Memory B cell (primary cell): ENCODE measurements at regions not wholly inside any gene's neighbourhood (a gene's known extent, or its start where the extent isn't known, plus 50 kb on each side); places are given as distances from the start of the nearest gene placed in this dataset.

Source experiments
- ATAC-seq: fragments of 150-1000 bp; cut with Tn5 transposase; 2 replicates; pipeline ENCODE4 v1.10.0; 2021; ENCODE audit warnings: low read depth, mild to moderate bottlenecking, moderate library complexity
- DNase-seq, 2 donors: peaks; one replicate each; pipeline ENCODE4 v3.0.0; 2022; ENCODE audit warnings: low spot score in 2 of 2
- H3K27ac Mint-ChIP-seq: one replicate; pipeline ENCODE4 v1.8.0; 2022; ENCODE audit warnings: mild to moderate bottlenecking, moderate library complexity, mixed read lengths
- H3K27me3 Mint-ChIP-seq: one replicate; pipeline ENCODE4 v1.8.0; 2022; ENCODE audit warnings: mixed read lengths
- H3K36me3 Mint-ChIP-seq: one replicate; pipeline ENCODE4 v1.8.0; 2022; ENCODE audit warnings: mild to moderate bottlenecking, mixed read lengths
- H3K4me1 Mint-ChIP-seq: one replicate; pipeline ENCODE4 v1.8.0; 2022; ENCODE audit warnings: mixed read lengths
- H3K4me3 Mint-ChIP-seq: one replicate; pipeline ENCODE4 v1.8.0; 2022; ENCODE audit warnings: mild to moderate bottlenecking, moderate library complexity, mixed read lengths
- H3K9me3 Mint-ChIP-seq: one replicate; pipeline ENCODE4 v1.8.0; 2022; ENCODE audit warnings: mixed read lengths

DNA sequence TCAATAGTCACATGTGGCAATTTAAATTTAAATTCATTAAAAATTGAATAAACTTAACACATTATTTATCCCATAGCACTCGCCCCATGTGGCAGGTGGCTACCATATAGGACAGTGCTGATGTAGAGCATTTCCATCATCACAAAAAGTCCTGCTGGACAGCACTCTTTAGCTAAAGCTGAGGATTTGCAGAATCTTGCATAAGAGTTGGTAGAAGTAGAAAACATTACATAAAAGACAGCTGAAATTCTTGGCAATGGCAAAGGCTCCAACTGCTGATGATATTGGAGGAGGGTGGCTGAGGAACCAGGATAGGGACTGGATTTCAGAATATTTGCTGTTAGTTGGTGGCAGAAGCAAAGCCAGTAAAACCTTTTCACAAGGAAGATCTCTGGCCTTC, 230.7 kb upstream of the SATB1 start:
- H3K4me3 Mint-ChIP-seq, result no peak overlapping the region
- no peaks in the 10 kb centered on the region for H3K36me3 Mint-ChIP-seq
- H3K9me3 Mint-ChIP-seq, result no peaks in the 10 kb centered on the region
- no peaks in the 10 kb centered on the region for H3K4me1 Mint-ChIP-seq
- DNase-seq (no peak), ATAC-seq (no peak)
- peaks cover 2% of the 10 kb centered on the region for H3K27me3 Mint-ChIP-seq
- no peak overlapping the region for H3K27ac Mint-ChIP-seq

DNA sequence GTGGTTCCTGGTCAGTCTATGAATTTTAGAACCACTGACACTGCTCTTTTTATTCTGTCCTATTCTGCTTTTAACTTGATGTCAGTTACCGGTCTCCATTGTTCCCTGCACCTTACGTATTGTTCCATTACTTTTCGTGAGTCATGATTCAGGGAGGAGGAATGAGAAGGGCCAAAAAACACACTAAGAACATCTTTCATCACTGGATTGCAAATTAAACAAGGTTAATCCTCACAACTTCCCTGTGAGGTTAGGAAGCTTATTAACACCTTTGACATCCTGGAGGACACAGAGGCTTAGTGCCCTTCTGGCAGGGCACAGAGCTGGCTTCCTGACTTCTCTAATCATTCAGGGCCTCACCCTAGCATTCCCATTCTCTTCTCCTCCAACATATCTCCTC, 227.6 kb upstream of the SATB1 start:
- Mint-ChIP-seq H3K4me1 (peaks cover 2% of the 10 kb centered on the region), H3K27ac (no peak overlapping the region)

GRCh38 chr3:18650731-18651130, 225.6 kb upstream of the SATB1 start:
- DNase-seq, result no peak
- no peak for ATAC-seq
- peaks cover 2% of the 10 kb centered on the region for H3K4me1 Mint-ChIP-seq

More for the DNA sequence above, 227.6 kb upstream of the SATB1 start:
- no peaks in the 10 kb centered on the region for H3K36me3 Mint-ChIP-seq
- no peaks in the 10 kb centered on the region for H3K9me3 Mint-ChIP-seq
- peaks cover 2% of the 10 kb centered on the region for H3K27me3 Mint-ChIP-seq
- ATAC-seq (no peak), DNase-seq (no peak)
- H3K4me3 Mint-ChIP-seq, result no peak overlapping the region

DNA sequence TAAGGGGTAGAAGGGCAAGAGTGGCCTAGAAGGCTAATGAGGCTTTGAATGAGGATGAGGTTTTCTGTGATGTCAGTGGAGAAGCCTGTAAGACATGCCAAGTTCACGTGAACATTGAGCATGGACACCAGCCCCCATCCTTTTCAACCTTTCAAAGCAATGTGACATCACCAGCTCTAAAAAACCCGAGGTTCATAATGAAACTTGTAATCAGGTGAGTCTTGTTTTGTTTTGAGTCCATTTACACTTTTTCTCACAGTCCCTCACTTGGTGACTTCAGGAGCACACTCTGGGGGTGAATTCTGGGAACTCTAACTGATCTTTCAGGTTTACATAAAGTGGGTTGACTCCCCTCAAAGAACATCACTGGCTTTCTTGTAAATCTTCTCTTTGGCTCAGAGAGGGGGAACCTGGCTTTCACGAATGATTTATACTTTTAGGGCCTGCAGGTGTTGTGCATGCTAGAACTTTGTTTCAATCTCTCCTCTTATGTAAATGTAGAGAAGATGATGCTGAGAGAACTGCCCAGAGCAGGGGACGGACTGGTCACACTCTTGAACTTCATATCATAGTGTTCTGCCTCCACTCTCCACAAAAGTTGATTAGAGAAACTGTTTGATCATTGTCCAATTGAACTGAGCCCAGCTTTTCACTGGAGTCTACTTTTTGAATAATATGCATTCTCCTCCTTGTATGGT, 224.7 kb upstream of the SATB1 start:
- Mint-ChIP-seq H3K36me3 (no peaks in the 10 kb centered on the region), H3K9me3 (no peaks in the 10 kb centered on the region), H3K4me1 (peaks cover 2% of the 10 kb centered on the region), H3K27me3 (peaks cover 2% of the 10 kb centered on the region), H3K4me3 (no peak overlapping the region), H3K27ac (no peak overlapping the region)
- DNase-seq (no peak), ATAC-seq (peak; percentile 19)

More at GRCh38 chr3:18650731-18651130, 225.6 kb upstream of the SATB1 start:
- no peaks in the 10 kb centered on the region for H3K36me3 Mint-ChIP-seq
- peaks cover 2% of the 10 kb centered on the region for H3K27me3 Mint-ChIP-seq
- no peaks in the 10 kb centered on the region for H3K9me3 Mint-ChIP-seq
- H3K4me3 Mint-ChIP-seq, result no peak overlapping the region
- H3K27ac Mint-ChIP-seq, result no peak overlapping the region

- DNase-seq (no peak), ATAC-seq (no peak)
- Mint-ChIP-seq H3K36me3 (no peaks in the 10 kb centered on the region), H3K27me3 (peaks cover 2% of the 10 kb centered on the region), H3K4me1 (peaks cover 2% of the 10 kb centered on the region), H3K9me3 (no peaks in the 10 kb centered on the region), H3K4me3 (no peak overlapping the region), H3K27ac (no peak overlapping the region)
These were observed 223.8 kb upstream of the SATB1 start for GRCh38 chr3:18648868-18649462.

DNA sequence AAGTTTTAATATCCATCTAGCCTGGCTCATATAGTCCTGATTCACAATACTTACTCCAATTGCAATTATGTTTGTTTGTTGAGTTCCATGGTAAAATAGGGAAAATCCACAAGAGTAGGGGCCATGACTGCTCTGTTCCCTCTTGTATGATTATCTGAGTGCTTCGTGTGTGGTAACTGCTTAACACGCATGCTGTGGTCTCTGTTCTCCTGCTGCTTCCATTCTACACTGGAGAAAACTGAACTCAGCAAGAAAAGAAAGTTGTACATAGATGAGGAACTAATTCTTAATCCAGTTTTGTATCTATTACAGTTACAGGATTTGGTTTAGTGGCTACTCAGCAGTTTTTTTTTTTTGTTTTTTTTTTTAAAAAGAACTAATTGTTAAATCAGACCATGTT, 223.0 kb upstream of the SATB1 start:
- Mint-ChIP-seq H3K4me1 (peaks cover 2% of the 10 kb centered on the region), H3K27me3 (peaks cover 2% of the 10 kb centered on the region), H3K27ac (no peak overlapping the region), H3K4me3 (no peak overlapping the region), H3K9me3 (no peaks in the 10 kb centered on the region), H3K36me3 (no peaks in the 10 kb centered on the region)
- ATAC-seq (no peak), DNase-seq (no peak)

- Mint-ChIP-seq H3K36me3 (no peaks in the 10 kb centered on the region), H3K27ac (no peak overlapping the region), H3K4me3 (no peak overlapping the region), H3K27me3 (peaks cover 2% of the 10 kb centered on the region), H3K4me1 (peaks cover 2% of the 10 kb centered on the region), H3K9me3 (no peaks in the 10 kb centered on the region)
- DNase-seq (no peak), ATAC-seq (no peak)
These were observed 220.5 kb upstream of the SATB1 start for GRCh38 chr3:18645619-18646018.

- DNase-seq (no peak), ATAC-seq (no peak)
- peaks cover 2% of the 10 kb centered on the region for H3K27me3 Mint-ChIP-seq
- no peak overlapping the region for H3K4me3 Mint-ChIP-seq
- H3K4me1 Mint-ChIP-seq, result no peaks in the 10 kb centered on the region
- H3K27ac Mint-ChIP-seq, result no peak overlapping the region
- H3K36me3 Mint-ChIP-seq, result no peaks in the 10 kb centered on the region
- no peaks in the 10 kb centered on the region for H3K9me3 Mint-ChIP-seq
These were observed 218.1 kb upstream of the SATB1 start for GRCh38 chr3:18643281-18643680.

DNA sequence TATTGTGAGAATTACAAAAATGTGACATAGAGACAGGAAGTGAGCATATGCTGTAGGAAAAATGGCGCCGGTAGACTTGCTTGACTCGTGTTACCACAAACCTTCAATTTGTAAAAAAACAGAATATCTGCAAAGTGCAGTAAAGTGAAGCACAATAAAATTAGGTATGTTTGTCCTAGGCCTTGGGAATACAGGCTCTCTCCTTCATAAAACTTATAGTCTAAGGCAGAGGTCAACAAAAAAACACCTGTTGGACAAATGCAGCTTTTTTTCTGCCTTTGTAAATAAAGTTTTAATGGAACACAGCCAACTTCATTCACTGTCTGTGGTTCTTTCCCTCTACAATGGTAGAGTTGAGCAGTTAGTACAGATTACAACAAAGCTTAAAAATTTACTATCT, 216.8 kb upstream of the SATB1 start:
- DNase-seq (no peak), ATAC-seq (no peak)
- Mint-ChIP-seq H3K27me3 (peaks cover 2% of the 10 kb centered on the region), H3K4me3 (no peak overlapping the region), H3K4me1 (no peaks in the 10 kb centered on the region), H3K36me3 (no peaks in the 10 kb centered on the region), H3K9me3 (no peaks in the 10 kb centered on the region), H3K27ac (no peak overlapping the region)

GRCh38 chr3:18635215-18635614, 210.1 kb upstream of the SATB1 start:
- ATAC-seq (no peak), DNase-seq (no peak)
- Mint-ChIP-seq H3K4me1 (no peaks in the 10 kb centered on the region), H3K27ac (no peak overlapping the region), H3K36me3 (no peaks in the 10 kb centered on the region), H3K4me3 (no peak overlapping the region), H3K9me3 (no peaks in the 10 kb centered on the region), H3K27me3 (no peaks in the 10 kb centered on the region)

- Mint-ChIP-seq H3K4me1 (no peaks in the 10 kb centered on the region), H3K27ac (no peak overlapping the region), H3K4me3 (no peak overlapping the region), H3K9me3 (no peaks in the 10 kb centered on the region), H3K27me3 (no peaks in the 10 kb centered on the region), H3K36me3 (no peaks in the 10 kb centered on the region)
- ATAC-seq, result no peak
- no peak for DNase-seq
These were observed 209.3 kb upstream of the SATB1 start for GRCh38 chr3:18634461-18634860.

DNA sequence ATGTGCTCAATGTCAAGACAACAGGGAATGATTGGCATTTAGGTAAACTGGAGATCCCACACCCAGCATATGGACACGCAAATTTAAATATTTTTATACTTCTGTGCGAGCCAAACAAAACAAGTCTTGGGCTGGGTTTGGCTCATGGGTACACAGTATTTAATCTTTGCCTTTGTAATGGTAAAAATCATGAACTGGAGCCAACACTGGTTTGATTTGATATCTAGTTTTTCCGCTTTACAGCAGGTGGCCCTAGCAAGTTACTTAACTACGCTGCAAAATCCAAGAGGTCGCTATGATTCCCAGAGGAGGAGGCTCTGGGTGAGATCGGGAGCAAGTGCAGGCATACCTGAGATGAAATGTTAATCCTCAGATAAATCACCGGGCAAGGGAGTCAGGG, 207.9 kb upstream of the SATB1 start:
- H3K9me3 Mint-ChIP-seq, result no peaks in the 10 kb centered on the region
- no peak overlapping the region for H3K27ac Mint-ChIP-seq
- H3K36me3 Mint-ChIP-seq, result no peaks in the 10 kb centered on the region
- no peak for DNase-seq
- no peaks in the 10 kb centered on the region for H3K4me1 Mint-ChIP-seq
- no peaks in the 10 kb centered on the region for H3K27me3 Mint-ChIP-seq
- no peak overlapping the region for H3K4me3 Mint-ChIP-seq
- no peak for ATAC-seq

GRCh38 chr3:18630295-18630694, 205.2 kb upstream of the SATB1 start:
- no peak for ATAC-seq
- Mint-ChIP-seq H3K4me3 (no peak overlapping the region), H3K27me3 (peaks cover 2% of the 10 kb centered on the region), H3K36me3 (no peaks in the 10 kb centered on the region), H3K9me3 (no peaks in the 10 kb centered on the region), H3K4me1 (no peaks in the 10 kb centered on the region), H3K27ac (no peak overlapping the region)
- no peak for DNase-seq

GRCh38 chr3:18625085-18625484, 199.9 kb upstream of the SATB1 start:
- H3K27ac Mint-ChIP-seq, result no peak overlapping the region
- H3K4me1 Mint-ChIP-seq, result no peaks in the 10 kb centered on the region
- no peaks in the 10 kb centered on the region for H3K9me3 Mint-ChIP-seq
- no peak for DNase-seq
- H3K4me3 Mint-ChIP-seq, result no peak overlapping the region
- H3K27me3 Mint-ChIP-seq, result peaks cover 5% of the 10 kb centered on the region
- H3K36me3 Mint-ChIP-seq, result no peaks in the 10 kb centered on the region
- ATAC-seq, result no peak

GRCh38 chr3:18623220-18623619, 198.1 kb upstream of the SATB1 start:
- H3K27ac Mint-ChIP-seq, result no peak overlapping the region
- H3K9me3 Mint-ChIP-seq, result no peaks in the 10 kb centered on the region
- H3K36me3 Mint-ChIP-seq, result no peaks in the 10 kb centered on the region
- H3K4me1 Mint-ChIP-seq, result no peaks in the 10 kb centered on the region
- DNase-seq (no peak), ATAC-seq (no peak)
- no peak overlapping the region for H3K4me3 Mint-ChIP-seq
- peaks cover 5% of the 10 kb centered on the region for H3K27me3 Mint-ChIP-seq
